Activated naive CD8-positive, alpha-beta T cell treated with anti-CD3 and anti-CD28 coated beads, Interleukin-2, amount 50 U/mL, for 24 hours (primary cell): ENCODE measurements at regions not wholly inside any gene's neighbourhood (a gene's known extent, or its start where the extent isn't known, plus 50 kb on each side); places are given as distances from the start of the nearest gene placed in this dataset.

ENCODE experiments used
- ATAC-seq: fragments of 150-1000 bp; cut with Tn5 transposase; one replicate; pipeline ENCODE4 v1.10.0; 2021
- DNase-seq: peaks from one replicate; pipeline ENCODE4 v3.0.0; 2021
- H3K27ac Mint-ChIP-seq: one replicate; pipeline ENCODE4 v1.8.0; 2021; ENCODE audit warnings: mild to moderate bottlenecking, mixed read lengths
- H3K27me3 Mint-ChIP-seq: one replicate; pipeline ENCODE4 v1.8.0; 2021; ENCODE audit warnings: mixed read lengths
- H3K36me3 Mint-ChIP-seq: one replicate; pipeline ENCODE4 v1.8.0; 2021; ENCODE audit warnings: low read depth, mixed read lengths
- H3K4me1 Mint-ChIP-seq: one replicate; pipeline ENCODE4 v1.8.0; 2021; ENCODE audit warnings: mixed read lengths
- H3K4me3 Mint-ChIP-seq: one replicate; pipeline ENCODE4 v1.8.0; 2021; ENCODE audit warnings: mild to moderate bottlenecking, moderate library complexity, mixed read lengths
- H3K9me3 Mint-ChIP-seq: one replicate; pipeline ENCODE4 v1.8.0; 2021; ENCODE audit warnings: mixed read lengths

GRCh38 chr20:40111282-40111681 is 577.8 kb downstream of the MAFB start:
- no peaks in the 10 kb centered on the region for H3K27me3 Mint-ChIP-seq
- no peaks in the 10 kb centered on the region for H3K4me1 Mint-ChIP-seq
- H3K9me3 Mint-ChIP-seq: no peaks in the 10 kb centered on the region
- H3K4me3 Mint-ChIP-seq: no peak overlapping the region
- no peak overlapping the region for H3K27ac Mint-ChIP-seq
- H3K36me3 Mint-ChIP-seq: no peaks in the 10 kb centered on the region
- ATAC-seq (no peak), DNase-seq (no peak)

- no peak for ATAC-seq
- H3K27ac Mint-ChIP-seq: no peak overlapping the region
- no peaks in the 10 kb centered on the region for H3K9me3 Mint-ChIP-seq
Measured at GRCh38 chr20:40110311-40110831, 578.7 kb downstream of the MAFB start.

GRCh38 chr20:40109136-40109535 is 579.9 kb downstream of the MAFB start:
- ATAC-seq: no peak
- no peak overlapping the region for H3K4me3 Mint-ChIP-seq
- DNase-seq: no peak
- no peaks in the 10 kb centered on the region for H3K36me3 Mint-ChIP-seq
- H3K27ac Mint-ChIP-seq: no peak overlapping the region
- H3K27me3 Mint-ChIP-seq: no peaks in the 10 kb centered on the region
- H3K9me3 Mint-ChIP-seq: no peaks in the 10 kb centered on the region
- H3K4me1 Mint-ChIP-seq: no peaks in the 10 kb centered on the region

More at GRCh38 chr20:40110311-40110831, 578.7 kb downstream of the MAFB start:
- Mint-ChIP-seq H3K4me1 (no peaks in the 10 kb centered on the region), H3K4me3 (no peak overlapping the region), H3K27me3 (no peaks in the 10 kb centered on the region), H3K36me3 (no peaks in the 10 kb centered on the region)
- no peak for DNase-seq

- Mint-ChIP-seq H3K36me3 (no peaks in the 10 kb centered on the region), H3K9me3 (no peaks in the 10 kb centered on the region), H3K27ac (no peak overlapping the region), H3K4me1 (no peaks in the 10 kb centered on the region), H3K4me3 (no peak overlapping the region), H3K27me3 (no peaks in the 10 kb centered on the region)
- ATAC-seq: no peak
- no peak for DNase-seq
Measured at GRCh38 chr20:40108321-40108720, 580.7 kb downstream of the MAFB start.

- DNase-seq (no peak), ATAC-seq (no peak)
- Mint-ChIP-seq H3K27me3 (no peaks in the 10 kb centered on the region), H3K36me3 (no peaks in the 10 kb centered on the region), H3K4me3 (no peak overlapping the region), H3K4me1 (no peaks in the 10 kb centered on the region), H3K27ac (no peak overlapping the region), H3K9me3 (no peaks in the 10 kb centered on the region)
Measured at GRCh38 chr20:40104959-40105358, 584.1 kb downstream of the MAFB start.

GRCh38 chr20:40103420-40103819 is 585.6 kb downstream of the MAFB start:
- ATAC-seq (no peak), DNase-seq (no peak)
- Mint-ChIP-seq H3K4me1 (no peaks in the 10 kb centered on the region), H3K27ac (no peak overlapping the region), H3K4me3 (no peak overlapping the region), H3K36me3 (no peaks in the 10 kb centered on the region), H3K27me3 (no peaks in the 10 kb centered on the region), H3K9me3 (no peaks in the 10 kb centered on the region)

- H3K27ac Mint-ChIP-seq: no peak overlapping the region
- ATAC-seq: no peak
- no peak for DNase-seq
- no peaks in the 10 kb centered on the region for H3K27me3 Mint-ChIP-seq
- no peaks in the 10 kb centered on the region for H3K4me1 Mint-ChIP-seq
- H3K36me3 Mint-ChIP-seq: no peaks in the 10 kb centered on the region
- no peaks in the 10 kb centered on the region for H3K9me3 Mint-ChIP-seq
- H3K4me3 Mint-ChIP-seq: no peak overlapping the region
Measured at GRCh38 chr20:40101560-40101959, 587.5 kb downstream of the MAFB start.

- H3K9me3 Mint-ChIP-seq: no peaks in the 10 kb centered on the region
- DNase-seq: no peak
- no peaks in the 10 kb centered on the region for H3K27me3 Mint-ChIP-seq
- no peak for ATAC-seq
- H3K27ac Mint-ChIP-seq: no peak overlapping the region
- H3K4me3 Mint-ChIP-seq: no peak overlapping the region
- no peaks in the 10 kb centered on the region for H3K4me1 Mint-ChIP-seq
- no peaks in the 10 kb centered on the region for H3K36me3 Mint-ChIP-seq
Measured at GRCh38 chr20:40100261-40100660, 588.8 kb downstream of the MAFB start.

GRCh38 chr20:40090236-40090635 is 598.8 kb downstream of the MAFB start:
- no peak for ATAC-seq
- no peak for DNase-seq
- no peaks in the 10 kb centered on the region for H3K4me1 Mint-ChIP-seq
- no peak overlapping the region for H3K4me3 Mint-ChIP-seq
- H3K27ac Mint-ChIP-seq: no peak overlapping the region
- H3K27me3 Mint-ChIP-seq: no peaks in the 10 kb centered on the region
- peaks cover 5% of the 10 kb centered on the region for H3K9me3 Mint-ChIP-seq
- H3K36me3 Mint-ChIP-seq: no peaks in the 10 kb centered on the region

- ATAC-seq (no peak), DNase-seq (no peak)
- Mint-ChIP-seq H3K4me3 (no peak overlapping the region), H3K4me1 (no peaks in the 10 kb centered on the region), H3K27me3 (peaks cover 2% of the 10 kb centered on the region), H3K9me3 (peaks cover 9% of the 10 kb centered on the region), H3K36me3 (no peaks in the 10 kb centered on the region), H3K27ac (no peak overlapping the region)
Measured at GRCh38 chr20:40087496-40087895, 601.5 kb downstream of the MAFB start.

GRCh38 chr20:40085513-40085912 is 603.5 kb downstream of the MAFB start:
- no peaks in the 10 kb centered on the region for H3K36me3 Mint-ChIP-seq
- peaks cover 4% of the 10 kb centered on the region for H3K9me3 Mint-ChIP-seq
- H3K27me3 Mint-ChIP-seq: peaks cover 2% of the 10 kb centered on the region
- H3K4me3 Mint-ChIP-seq: no peak overlapping the region
- ATAC-seq: no peak
- no peak for DNase-seq
- H3K27ac Mint-ChIP-seq: no peak overlapping the region
- no peaks in the 10 kb centered on the region for H3K4me1 Mint-ChIP-seq

- Mint-ChIP-seq H3K4me3 (no peak overlapping the region), H3K27ac (no peak overlapping the region), H3K9me3 (peaks cover 4% of the 10 kb centered on the region), H3K36me3 (no peaks in the 10 kb centered on the region), H3K27me3 (peaks cover 2% of the 10 kb centered on the region), H3K4me1 (no peaks in the 10 kb centered on the region)
- DNase-seq (no peak), ATAC-seq (no peak)
Measured at GRCh38 chr20:40082436-40082835, 606.6 kb downstream of the MAFB start.

GRCh38 chr20:40081653-40082052 is 607.4 kb downstream of the MAFB start:
- DNase-seq: no peak
- Mint-ChIP-seq H3K27ac (no peak overlapping the region), H3K4me3 (no peak overlapping the region), H3K36me3 (no peaks in the 10 kb centered on the region), H3K9me3 (peaks cover 4% of the 10 kb centered on the region), H3K4me1 (no peaks in the 10 kb centered on the region), H3K27me3 (peaks cover 2% of the 10 kb centered on the region)
- ATAC-seq: no peak

- ATAC-seq (no peak), DNase-seq (no peak)
- H3K4me1 Mint-ChIP-seq: no peaks in the 10 kb centered on the region
- H3K9me3 Mint-ChIP-seq: peaks cover 4% of the 10 kb centered on the region
- H3K36me3 Mint-ChIP-seq: no peaks in the 10 kb centered on the region
- peaks cover 2% of the 10 kb centered on the region for H3K27me3 Mint-ChIP-seq
- no peak overlapping the region for H3K27ac Mint-ChIP-seq
- no peak overlapping the region for H3K4me3 Mint-ChIP-seq
Measured at GRCh38 chr20:40080041-40080652, 608.9 kb downstream of the MAFB start.

- no peak overlapping the region for H3K27ac Mint-ChIP-seq
- no peak for ATAC-seq
- no peak for DNase-seq
- H3K36me3 Mint-ChIP-seq: no peaks in the 10 kb centered on the region
- H3K9me3 Mint-ChIP-seq: peaks cover 14% of the 10 kb centered on the region
- H3K27me3 Mint-ChIP-seq: no peaks in the 10 kb centered on the region
- H3K4me3 Mint-ChIP-seq: no peak overlapping the region
- H3K4me1 Mint-ChIP-seq: no peaks in the 10 kb centered on the region
Measured at GRCh38 chr20:40073535-40074111, 615.4 kb downstream of the MAFB start.
